ENCODE measurements at regions not wholly inside any gene's neighbourhood (a gene's known extent, or its start where the extent isn't known, plus 50 kb on each side); places are given as distances from the start of the nearest gene placed in this dataset.
"Not testable (repeated sequence)": the region's sequence is repeated elsewhere in the genome, so short reads cannot be mapped to it uniquely, and the experiment has no call there.

DNA sequence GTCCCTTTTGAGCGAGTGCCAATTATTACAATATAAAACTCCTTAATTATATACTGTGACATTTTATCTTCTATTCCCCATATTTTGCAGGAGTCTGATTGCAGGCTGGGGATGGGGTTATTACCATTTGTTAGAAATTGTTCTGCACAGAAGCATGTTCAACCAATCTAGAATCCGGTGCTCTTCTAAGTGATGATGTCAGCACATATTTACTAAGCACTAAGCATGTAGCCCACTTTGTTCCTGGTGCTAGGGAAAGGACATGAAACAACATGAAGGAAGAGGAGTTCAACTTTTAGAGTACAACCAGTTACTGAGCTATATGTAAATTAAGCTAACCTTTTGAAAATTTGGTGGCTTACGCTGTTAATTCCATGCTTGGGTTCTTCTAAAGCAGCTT, 52.8 kb upstream of the IL1RAPL2 start:
- no peak for DNase-seq (ENCODE audit: low spot score)

DNA sequence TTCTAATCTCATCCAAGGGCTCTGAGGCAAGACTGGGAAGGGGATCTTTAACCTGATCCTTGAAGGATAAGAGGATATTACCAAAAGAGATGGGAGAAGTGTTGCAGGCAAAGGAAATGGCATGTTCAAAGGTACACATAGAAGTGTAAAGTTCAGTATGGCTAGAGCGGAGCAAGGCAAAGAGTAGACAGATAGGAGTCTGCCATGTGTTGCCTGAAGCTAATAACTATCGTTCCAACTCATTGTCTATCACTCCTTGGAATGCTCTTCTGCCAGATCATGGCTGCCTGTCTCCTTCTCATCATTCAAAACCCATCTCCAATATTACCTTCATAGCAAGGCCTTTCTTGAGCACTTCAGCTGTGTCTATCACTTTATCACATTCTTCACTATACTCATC, 55.2 kb upstream of the IL1RAPL2 start:
- no peak for DNase-seq (ENCODE audit: low spot score)

DNA sequence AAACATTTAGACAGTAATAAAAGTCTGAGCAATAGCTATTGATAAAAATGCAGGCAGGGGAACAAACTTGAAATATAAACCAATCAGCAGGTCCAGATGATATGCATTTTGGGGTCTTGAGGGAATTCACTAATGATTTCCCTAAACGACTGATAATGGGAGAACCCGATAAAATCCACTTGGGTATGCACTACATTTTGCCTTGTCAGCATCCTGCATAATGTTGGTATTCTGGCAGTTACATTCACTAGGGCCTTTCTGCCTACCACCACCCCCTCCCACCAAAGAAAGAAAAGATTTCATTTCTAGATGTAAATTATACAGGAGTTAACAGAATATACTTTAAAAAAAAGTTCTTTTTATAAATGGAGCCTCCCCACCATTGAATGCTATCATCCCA, 63.5 kb upstream of the IL1RAPL2 start:
- no peak for DNase-seq (ENCODE audit: low spot score)

DNA sequence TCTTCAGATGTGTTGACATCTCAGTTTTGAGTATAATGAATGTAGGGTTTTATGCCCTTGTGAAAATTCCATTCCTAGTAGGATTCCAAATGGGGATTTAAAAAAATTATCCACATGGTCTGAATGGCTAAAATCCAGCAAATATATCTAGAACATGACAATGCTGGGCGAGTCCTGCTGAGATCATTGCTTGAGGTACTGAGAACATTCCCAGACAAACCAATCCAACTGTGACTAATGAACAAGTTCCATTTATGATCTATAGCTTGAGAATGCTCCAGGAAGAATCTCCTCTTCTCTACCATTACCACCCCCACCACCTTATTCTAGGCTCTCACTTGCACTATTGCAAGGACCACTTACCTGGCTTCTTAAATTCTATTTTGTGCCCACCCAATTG, 77.2 kb upstream of the IL1RAPL2 start:
- no peak for DNase-seq (ENCODE audit: low spot score)

DNA sequence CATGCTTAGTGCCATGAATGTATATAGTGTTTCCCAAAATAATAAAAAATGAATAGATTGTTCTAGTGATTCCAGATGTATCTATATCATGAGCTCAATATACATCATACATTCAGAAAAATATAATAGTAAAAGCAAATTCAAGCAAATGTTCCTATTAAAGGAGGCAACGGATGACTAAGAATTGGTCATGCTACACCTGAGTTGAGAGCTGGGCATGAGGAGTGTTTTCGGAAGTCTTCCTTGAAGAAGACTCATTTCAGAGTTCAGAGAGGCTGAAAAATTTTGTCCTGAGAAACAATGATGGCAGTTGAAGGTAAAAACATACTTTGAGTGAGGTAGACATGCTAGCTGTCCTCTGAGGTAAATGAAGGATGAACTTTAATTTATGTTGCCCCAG, 79.3 kb upstream of the IL1RAPL2 start:
- no peak for DNase-seq (ENCODE audit: low spot score)

DNA sequence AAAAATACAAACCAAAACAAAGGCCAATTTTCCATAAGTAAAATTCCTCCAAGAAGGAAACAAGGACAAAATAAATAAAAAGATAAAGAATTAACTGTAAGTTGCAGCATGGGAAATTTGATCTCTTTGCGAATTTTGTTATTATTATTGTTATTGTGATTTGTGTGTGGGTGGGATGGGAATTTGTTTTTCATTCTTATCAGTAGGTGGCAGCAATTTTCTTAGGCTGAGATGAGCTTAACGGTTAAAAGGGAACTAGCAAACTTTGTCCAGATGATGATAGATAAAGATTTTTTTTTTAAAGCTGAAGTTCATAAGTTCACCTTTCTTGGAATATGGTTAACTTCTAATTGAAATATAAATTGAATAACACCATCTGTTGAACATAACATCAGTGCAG, 83.2 kb upstream of the IL1RAPL2 start:
- DNase-seq (ENCODE audit: low spot score), result no peak

DNA sequence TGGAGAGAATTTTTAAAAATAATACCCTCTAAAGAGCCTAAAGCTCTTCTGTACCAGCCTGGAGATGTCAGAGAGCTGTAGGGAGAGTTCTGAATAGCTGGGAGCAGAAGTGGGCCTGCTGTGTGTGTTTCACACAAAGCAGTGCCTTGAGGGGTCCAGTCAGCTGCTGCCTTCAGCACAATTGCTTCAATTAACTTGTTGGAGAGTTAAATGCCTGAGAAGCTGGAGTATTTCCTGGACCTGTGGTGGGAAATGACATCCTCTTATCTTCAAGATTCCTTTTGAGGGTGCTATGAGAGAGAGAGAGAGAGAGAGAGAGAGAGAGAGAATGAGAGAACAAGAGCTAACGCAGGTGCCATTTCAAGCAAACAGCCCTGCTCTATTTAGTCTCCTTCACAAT, 96.2 kb upstream of the IL1RAPL2 start:
- no peak for DNase-seq (ENCODE audit: low spot score)

DNA sequence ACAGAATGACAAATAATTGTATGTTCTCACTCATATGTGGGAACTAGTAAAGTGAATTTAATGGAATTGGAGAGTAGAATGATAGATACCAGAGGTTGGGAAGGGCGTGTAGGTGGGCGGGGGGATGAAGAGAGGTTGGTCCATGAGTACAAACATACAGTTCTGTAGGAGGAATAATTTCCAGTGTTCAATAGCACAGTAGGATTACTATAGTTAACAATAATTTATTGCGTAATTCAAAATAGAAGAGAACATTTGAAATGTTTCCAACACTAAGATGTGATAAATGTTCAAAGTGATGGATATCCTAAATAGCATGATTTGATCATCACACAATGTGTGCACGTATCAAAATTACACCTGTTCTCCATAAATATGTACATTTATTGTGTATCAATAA, 106.2 kb upstream of the IL1RAPL2 start:
- no peak for DNase-seq (ENCODE audit: low spot score)

DNA sequence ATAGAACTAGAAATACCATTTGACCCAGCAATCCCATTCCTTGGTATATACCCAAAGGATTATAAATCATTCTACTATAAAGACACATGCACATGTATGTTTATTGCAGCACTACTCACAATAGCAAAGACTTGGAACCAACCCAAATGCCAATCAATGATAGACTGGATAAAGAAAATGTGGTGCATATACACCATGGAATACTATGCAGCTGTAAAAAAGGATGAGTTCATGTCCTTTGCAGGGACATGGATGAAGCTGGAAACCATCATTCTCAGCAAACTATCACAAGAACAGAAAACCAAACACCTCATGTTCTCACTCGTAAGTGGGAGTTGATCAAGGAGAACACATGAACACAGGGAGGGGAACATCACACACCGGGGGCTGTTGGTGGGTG, 108.9 kb upstream of the IL1RAPL2 start:
- DNase-seq (ENCODE audit: low spot score), result not testable (repeated sequence)

DNA sequence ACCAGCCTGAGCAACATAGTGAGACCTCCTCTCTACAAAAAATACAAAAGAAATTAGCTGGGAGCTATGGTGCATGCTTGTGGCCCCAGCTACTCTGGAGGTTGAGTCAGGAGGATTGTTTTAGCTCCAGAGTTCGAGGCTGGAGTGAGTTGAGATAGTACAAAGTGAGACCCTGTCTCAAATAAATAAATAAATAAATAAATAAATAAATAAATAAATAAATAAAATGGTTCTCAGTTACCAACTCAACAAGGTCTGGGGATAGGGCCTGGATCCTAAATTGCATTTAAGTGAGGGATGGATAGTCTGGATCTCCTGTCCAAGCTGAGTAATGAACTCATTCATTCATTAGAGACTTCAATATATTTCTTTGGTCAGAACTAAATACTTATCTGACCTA, 115.7 kb upstream of the IL1RAPL2 start:
- no peak for DNase-seq (ENCODE audit: low spot score)

DNA sequence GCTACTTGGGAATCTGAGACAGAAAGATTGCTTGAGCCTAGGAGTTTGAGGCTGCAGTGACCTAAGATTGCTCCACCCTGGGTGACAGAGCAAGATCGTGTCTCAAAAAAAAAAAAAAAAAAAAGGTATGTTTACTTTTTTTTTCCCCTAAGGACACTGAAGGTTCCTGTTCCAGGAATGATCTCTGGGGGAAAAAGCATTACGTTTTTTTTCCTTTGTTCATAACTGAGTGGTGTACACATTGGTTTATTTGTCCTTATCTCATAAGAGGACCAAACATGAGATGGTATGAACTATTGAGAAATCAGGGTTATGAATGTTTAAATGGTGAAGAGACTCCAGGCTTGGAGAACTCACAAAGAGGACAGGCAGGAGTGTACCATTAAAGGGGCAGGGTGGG, 120.4 kb upstream of the IL1RAPL2 start:
- DNase-seq (ENCODE audit: low spot score), result no peak

DNA sequence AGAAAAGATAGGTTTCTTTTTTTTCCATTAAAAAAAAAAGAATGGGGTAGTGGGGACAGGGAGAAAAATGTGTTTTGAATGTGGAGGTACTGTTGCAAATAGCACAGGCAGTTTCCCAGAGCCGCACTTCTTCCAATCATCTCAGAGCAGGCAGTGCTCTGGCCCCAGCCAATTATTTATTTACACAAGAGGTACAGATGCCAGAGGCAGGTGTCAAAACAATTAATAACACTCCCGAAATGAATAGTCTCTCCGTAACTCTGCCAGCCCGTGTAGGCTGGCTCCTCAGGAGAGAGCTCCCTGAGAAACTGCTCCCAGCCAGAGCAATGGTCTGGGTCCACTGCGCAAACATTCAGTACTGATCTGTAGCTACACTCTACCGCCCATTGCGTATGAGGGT, 130.8 kb upstream of the IL1RAPL2 start:
- DNase-seq (ENCODE audit: low spot score), result no peak

DNA sequence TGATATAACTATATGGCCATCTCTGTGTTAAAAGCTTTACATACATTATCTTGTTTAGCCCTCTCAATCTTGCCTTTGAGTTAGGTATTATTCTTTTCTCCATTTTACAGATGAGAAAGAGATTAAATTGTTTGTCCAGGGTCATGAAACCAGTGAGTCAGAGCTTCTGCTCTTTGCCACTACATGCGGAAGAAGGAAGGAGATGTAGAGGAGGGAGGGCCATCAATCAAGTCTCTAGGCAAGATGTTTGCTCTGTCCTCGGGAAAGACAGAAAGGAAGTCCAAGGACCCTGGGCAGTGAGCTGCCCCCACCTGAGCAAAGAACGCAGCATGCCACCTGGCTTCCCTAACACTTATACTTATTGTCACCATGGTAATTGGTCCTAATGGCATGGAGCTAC, 133.7 kb upstream of the IL1RAPL2 start:
- DNase-seq (ENCODE audit: low spot score), result no peak

DNA sequence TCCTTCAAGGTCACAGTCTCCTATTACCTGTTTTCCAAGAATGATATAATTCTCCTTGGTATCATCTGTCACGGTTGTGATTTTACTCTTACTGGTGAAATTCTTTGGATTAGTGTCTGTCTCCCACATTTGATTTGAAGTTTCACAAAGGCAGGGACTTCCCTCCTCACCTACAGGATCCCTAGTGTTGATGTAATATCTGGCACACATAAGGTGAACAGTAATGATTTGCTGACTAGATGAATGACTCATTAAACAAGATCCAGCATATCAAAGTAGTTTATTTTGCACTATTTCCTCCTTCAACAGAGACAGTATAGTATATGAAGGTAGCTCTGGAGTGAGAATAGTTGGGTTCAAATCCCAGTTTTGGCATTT, 135.3 kb upstream of the IL1RAPL2 start:
- DNase-seq (ENCODE audit: low spot score), result no peak

DNA sequence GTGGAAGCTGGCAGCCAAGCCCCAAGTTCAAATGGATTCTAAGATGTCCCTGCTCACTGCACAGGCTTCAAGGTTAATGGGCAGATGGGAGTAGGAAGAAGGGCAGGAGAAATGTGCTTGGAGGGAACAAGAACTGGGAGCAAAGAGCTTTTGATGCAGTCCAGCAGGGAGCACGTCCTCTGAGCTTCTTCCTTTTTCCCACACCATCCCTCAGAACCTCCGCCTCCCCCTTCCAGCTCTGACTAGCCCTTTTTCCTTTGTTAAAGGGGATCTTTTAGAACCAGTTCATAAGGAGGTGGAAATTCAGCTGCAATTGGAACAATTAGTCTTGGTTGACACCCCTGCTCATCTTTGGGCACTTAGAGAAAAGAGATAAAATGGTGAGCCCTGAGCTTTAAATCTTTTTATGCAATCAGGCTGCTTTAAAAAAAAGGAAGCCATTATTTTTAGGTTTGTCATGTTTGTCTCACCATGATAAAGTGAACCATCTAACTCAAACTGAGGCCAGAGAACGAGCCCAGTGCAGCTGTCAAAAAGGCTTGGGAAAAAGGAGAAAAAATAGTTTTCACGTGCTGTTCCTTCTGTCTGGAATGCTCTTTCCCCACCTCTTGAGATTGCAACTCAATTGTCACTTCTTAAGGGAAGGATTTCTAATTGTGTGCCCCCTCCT, 135.8 kb upstream of the IL1RAPL2 start:
- DNase-seq (ENCODE audit: low spot score), result no peak

DNA sequence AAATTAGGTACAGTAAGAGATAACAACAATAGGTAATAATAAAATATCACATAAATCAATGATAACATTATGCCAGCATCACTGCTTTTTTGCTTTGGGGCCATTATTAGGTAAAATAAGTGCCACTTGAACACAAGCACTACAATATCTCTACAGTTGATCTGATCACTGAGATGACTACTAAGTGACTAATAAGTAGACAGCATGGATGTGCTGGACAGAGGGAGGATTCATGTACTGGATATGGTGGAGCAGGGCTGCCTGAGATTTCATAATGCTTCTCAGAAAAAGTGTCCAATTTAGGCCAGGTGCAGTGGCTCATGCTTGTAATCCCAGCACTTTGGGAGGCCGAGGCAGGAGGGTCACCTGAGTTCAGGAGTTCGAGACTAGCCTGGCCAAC, 137.8 kb upstream of the IL1RAPL2 start:
- DNase-seq (ENCODE audit: low spot score), result no peak

DNA sequence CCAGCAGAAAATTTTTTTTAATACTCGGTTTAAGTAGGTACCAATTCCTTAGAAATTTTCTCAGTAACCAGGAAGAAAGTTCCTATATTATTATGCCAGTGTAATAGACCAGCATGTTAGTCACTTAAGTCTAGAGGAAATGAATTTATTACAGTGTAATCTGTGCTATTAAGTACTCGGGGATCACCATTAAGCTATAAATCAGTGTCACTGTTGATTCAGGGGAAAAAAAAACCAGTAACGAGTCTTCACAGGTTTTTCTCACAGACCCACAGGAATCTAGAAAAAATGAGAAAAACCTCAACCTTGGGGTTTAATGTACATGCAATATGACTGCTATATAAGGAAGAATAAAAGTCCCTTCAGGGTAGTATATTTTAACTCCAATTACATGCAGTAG, 138.3 kb upstream of the IL1RAPL2 start:
- DNase-seq (ENCODE audit: low spot score), result no peak

DNA sequence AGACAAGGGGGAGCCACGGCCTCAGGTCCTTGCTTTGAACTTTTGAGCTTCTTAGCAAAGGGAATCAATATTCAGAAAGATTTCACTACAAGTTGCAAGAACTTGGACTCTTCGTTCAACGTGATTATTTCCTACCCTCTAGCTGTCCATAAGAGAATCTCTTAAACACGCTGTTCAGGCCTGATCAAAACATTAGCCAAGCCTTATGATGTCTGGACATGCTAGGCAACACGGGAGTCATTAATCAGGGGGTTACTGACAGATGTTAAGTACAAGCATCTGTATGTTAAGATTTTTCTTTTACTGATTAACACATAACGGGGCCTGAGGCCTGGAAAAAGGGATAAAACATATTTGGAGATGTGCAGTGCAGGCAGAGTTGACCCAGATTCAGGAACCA, 138.9 kb upstream of the IL1RAPL2 start:
- DNase-seq (ENCODE audit: low spot score), result no peak

DNA sequence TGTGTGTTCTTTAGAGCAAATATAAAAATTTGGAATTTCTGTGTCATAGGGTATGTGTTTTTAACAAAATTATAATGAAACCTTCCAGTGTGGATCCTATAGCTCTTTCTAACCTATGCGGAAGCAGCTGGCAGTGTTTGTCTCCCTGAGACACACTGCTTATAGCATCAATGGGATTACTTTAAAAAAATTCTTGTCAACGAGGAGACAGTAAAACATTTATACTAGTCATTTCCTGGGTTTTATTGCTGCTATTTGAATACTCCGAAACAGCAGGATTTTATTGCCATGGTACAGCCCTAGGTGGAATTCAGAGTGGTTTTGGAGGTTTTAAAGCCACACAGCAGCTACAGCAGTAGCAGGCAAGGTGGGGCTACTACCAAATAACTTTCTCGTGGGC, 145.1 kb upstream of the IL1RAPL2 start:
- DNase-seq (ENCODE audit: low spot score), result no peak

DNA sequence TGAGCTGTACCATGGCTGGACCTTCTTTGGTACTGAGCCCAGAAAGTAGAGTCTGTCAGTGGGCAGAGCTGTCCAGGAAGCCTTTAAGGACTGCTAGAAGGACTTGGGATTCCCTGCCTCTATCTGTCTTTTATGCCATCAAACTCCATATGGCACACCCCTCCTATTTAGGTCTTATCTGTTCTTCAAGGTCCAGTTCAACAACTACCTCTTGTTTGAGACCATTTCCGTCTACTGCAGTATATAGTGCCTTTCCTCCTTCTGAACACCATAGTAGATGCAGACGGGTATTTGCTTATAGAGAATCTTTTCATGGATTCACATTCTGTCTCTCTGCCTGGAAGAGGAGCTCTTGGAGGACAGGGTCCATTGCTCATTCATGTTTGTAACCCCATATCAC, 146.1 kb upstream of the IL1RAPL2 start:
- no peak for DNase-seq (ENCODE audit: low spot score)

DNA sequence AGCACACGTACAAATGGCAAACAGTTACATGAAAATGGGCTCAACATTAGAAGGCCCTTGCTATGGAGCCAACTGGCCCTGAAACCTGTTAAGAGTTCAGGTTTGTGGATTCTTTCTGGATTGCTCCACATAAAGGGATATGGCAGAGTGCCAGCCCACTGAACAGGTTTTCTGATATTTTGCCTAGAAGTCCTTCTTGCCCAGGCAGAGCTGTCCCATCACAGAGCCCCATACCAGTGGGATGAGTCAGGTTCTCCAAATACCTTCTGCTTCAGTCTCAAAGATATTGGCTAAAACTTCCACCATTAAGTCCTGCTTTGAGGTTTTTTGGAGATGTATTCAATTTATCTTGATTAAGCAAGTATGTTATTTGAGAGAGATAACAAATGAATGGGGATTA, 146.8 kb upstream of the IL1RAPL2 start:
- no peak for DNase-seq (ENCODE audit: low spot score)

DNA sequence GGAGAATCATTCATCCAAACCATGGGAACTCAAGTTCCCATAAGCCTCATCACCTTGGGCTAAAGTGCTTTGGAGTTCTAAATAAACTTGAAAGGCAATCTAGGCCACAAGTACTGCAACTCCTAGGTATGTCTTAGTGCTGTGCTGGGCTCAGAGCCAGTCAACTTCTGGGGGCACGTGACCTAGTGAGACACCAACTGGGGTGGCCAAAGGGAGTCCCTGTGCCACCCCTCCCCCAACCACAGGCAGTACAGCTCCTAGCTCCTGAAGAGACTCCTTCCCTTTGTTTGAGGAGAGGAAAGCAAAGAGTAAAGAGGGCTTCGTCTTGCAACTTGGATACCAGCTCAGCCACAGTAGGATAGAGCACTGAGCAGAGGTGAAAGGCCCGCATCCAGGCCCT, 154.2 kb upstream of the IL1RAPL2 start:
- DNase-seq (ENCODE audit: low spot score), result no peak

DNA sequence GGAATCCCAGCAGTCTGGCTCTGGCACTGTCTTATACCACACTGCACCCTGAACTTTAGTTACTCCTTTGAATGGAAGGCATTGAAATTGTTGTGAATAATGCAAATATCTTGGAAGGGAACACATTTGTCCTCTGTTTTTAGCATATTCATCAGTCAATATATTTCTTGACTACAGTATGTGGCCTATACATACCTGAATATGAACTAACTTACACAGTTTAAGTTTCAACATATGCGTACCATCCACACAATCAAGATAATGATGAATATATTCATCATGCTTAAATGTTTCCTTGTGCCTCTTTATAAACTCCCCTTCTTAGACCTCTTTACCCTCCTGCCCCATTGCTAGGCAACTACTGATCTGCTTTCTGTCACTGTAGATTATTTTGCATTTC, 145.7 kb upstream of the ESX1 start:
- DNase-seq (ENCODE audit: low spot score), result no peak

DNA sequence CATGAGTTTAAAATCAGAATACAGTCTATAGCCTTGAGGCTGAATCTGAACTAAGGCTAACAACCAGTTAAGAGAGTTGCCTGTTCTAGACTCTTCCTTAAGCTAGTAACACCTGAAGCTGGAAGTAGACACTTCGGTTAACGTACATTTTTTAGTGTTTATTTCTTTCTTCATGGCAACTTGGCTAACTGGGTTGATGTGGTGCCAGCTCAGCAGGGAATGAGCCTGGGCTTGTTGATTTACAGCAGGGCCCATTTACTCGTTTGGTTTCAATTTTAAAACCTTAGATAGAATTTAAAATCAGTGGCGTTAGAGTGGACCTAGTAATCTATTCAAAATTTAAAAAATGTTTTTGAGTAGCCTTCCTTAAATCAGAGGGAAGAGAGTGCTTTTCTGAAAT, 137.6 kb upstream of the ESX1 start:
- no peak for DNase-seq (ENCODE audit: low spot score)

DNA sequence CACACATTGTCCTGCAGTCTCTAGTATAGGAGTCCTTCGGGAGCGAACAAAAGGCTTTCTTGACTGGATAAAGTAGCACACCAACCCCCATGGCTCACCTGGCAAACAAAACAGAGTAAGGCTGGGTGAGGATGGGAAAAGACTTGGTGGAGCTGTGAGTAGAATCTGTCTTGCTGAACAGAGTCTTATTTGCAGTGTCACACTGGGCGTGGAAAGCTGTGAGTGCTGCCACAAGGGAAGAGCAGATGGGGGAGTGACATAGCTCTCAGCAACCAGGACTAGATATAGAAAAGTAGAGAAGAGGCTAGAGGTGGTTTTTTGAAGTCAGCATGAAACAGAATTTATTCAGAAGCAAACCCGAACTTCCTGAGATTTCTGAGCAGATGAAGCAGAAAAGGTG, 137.2 kb upstream of the ESX1 start:
- no peak for DNase-seq (ENCODE audit: low spot score)

Data from ecto neural progenitor cell (in vitro differentiated cells).